Jurkat, Clone E6-1 (cell line): ENCODE measurements at regions not wholly inside any gene's neighbourhood (a gene's known extent, or its start where the extent isn't known, plus 50 kb on each side); places are given as distances from the start of the nearest gene placed in this dataset.
"Not testable (repeated sequence)": the region's sequence is repeated elsewhere in the genome, so short reads cannot be mapped to it uniquely, and the experiment has no call there.

Experiments
- DNase-seq: peaks from one replicate; pipeline ENCODE4 v3.0.0-alpha.2; 2011; ENCODE audit warnings: low read depth, low spot score
- H3K4me3 ChIP-seq: 2 replicates; pipeline ENCODE4 v1.5.1; 2011; ENCODE audit warnings: mild to moderate bottlenecking, low read length, control low read depth, moderate library complexity

- DNase-seq, result peak; percentile 44
- no peak overlapping the region for H3K4me3 ChIP-seq
Measured at GRCh38 chr5:163172540-163173338, 264.7 kb upstream of the CCNG1 start.

- DNase-seq, result no peak
- H3K4me3 ChIP-seq, result no peak overlapping the region
Measured at GRCh38 chr5:163177971-163178370, 259.4 kb upstream of the CCNG1 start.

- no peak overlapping the region for H3K4me3 ChIP-seq
- DNase-seq, result no peak
Measured at GRCh38 chr5:163185315-163185714, 252.1 kb upstream of the CCNG1 start.

- H3K4me3 ChIP-seq, result no peak overlapping the region
- DNase-seq, result no peak
Measured at GRCh38 chr5:163189023-163189553, 248.3 kb upstream of the CCNG1 start.

- H3K4me3 ChIP-seq, result no peak overlapping the region
- DNase-seq, result no peak
Measured at GRCh38 chr5:163190283-163190682, 247.1 kb upstream of the CCNG1 start.

- H3K4me3 ChIP-seq, result no peak overlapping the region
Measured at GRCh38 chr5:163190784-163191183, 246.6 kb upstream of the CCNG1 start.

GRCh38 chr5:163193886-163194285 is 243.5 kb upstream of the CCNG1 start:
- H3K4me3 ChIP-seq, result no peak overlapping the region
- no peak for DNase-seq

More at GRCh38 chr5:163190784-163191183, 246.6 kb upstream of the CCNG1 start:
- DNase-seq, result no peak

GRCh38 chr5:163205645-163206044 is 231.8 kb upstream of the CCNG1 start:
- DNase-seq, result no peak
- no peak overlapping the region for H3K4me3 ChIP-seq

GRCh38 chr5:163221581-163221980 is 215.8 kb upstream of the CCNG1 start:
- no peak overlapping the region for H3K4me3 ChIP-seq

GRCh38 chr5:163222982-163223381 is 214.4 kb upstream of the CCNG1 start:
- no peak overlapping the region for H3K4me3 ChIP-seq
- no peak for DNase-seq

More at GRCh38 chr5:163221581-163221980, 215.8 kb upstream of the CCNG1 start:
- DNase-seq, result no peak

- no peak overlapping the region for H3K4me3 ChIP-seq
- no peak for DNase-seq
Measured at GRCh38 chr5:163244445-163244987, 192.9 kb upstream of the CCNG1 start.

- DNase-seq, result no peak
- H3K4me3 ChIP-seq, result no peak overlapping the region
Measured at GRCh38 chr5:163245584-163245983, 191.8 kb upstream of the CCNG1 start.

GRCh38 chr5:163248333-163248732 is 189.1 kb upstream of the CCNG1 start:
- no peak overlapping the region for H3K4me3 ChIP-seq
- DNase-seq, result no peak

GRCh38 chr5:163248871-163249270 is 188.5 kb upstream of the CCNG1 start:
- DNase-seq, result no peak
- no peak overlapping the region for H3K4me3 ChIP-seq

- DNase-seq, result no peak
- H3K4me3 ChIP-seq, result no peak overlapping the region
Measured at GRCh38 chr5:163252950-163253349, 184.4 kb upstream of the CCNG1 start.

GRCh38 chr5:163259495-163259894 is 177.9 kb upstream of the CCNG1 start:
- DNase-seq, result no peak
- H3K4me3 ChIP-seq, result no peak overlapping the region

GRCh38 chr5:163260471-163260870 is 176.9 kb upstream of the CCNG1 start:
- no peak overlapping the region for H3K4me3 ChIP-seq
- DNase-seq, result no peak

GRCh38 chr5:163260961-163261360 is 176.4 kb upstream of the CCNG1 start:
- no peak for DNase-seq
- H3K4me3 ChIP-seq, result no peak overlapping the region

GRCh38 chr5:163261647-163262269 is 175.6 kb upstream of the CCNG1 start:
- DNase-seq, result no peak

GRCh38 chr5:163266249-163266648 is 171.1 kb upstream of the CCNG1 start:
- not testable (repeated sequence) for DNase-seq, H3K4me3 ChIP-seq

More at GRCh38 chr5:163261647-163262269, 175.6 kb upstream of the CCNG1 start:
- no peak overlapping the region for H3K4me3 ChIP-seq
